Caco-2 (cell line): ENCODE measurements at regions not wholly inside any gene's neighbourhood (a gene's known extent, or its start where the extent isn't known, plus 50 kb on each side); places are given as distances from the start of the nearest gene placed in this dataset.

ENCODE experiments used
- BruUV-seq: library from RNA; stranded (reverse); fragments of 400-500 nt; replicated peaks from 2 replicates; lab custom pipeline; 2021; lab: Mats Ljungman, UMichigan
- CTCF ChIA-PET: fragments of 300-600 bp; sonication (Branson Sonifier 250); formaldehyde crosslinking; loops from one replicate; lab custom pipeline; 2022; ENCODE audit warnings: antibody characterized with exemption; lab: Charles Lee
- POLR2A ChIA-PET: fragments of 300-600 bp; sonication (Branson Sonifier 250); formaldehyde crosslinking; loops from one replicate; lab custom pipeline; 2022; ENCODE audit warnings: antibody characterized with exemption; lab: Charles Lee
- DNase-seq, 2 experiments: peaks; one replicate each; pipeline versions ENCODE4 v3.0.0 to v3.0.0-alpha.2; 2020 to 2022
- H3K27me3 ChIP-seq: replicated peaks from 2 replicates; pipeline ENCODE4 v1.6.0; 2011; ENCODE audit warnings: low read length; ENCODE audit not compliant: control insufficient read depth, insufficient read depth
- H3K36me3 ChIP-seq: 2 replicates; pipeline ENCODE4 v1.5.1; 2011; ENCODE audit warnings: low read length; ENCODE audit not compliant: control insufficient read depth, insufficient read depth
- H3K4me1 ChIP-seq: fragments of 250-450 bp; sonication (Bioruptor Pico); 2 replicates; pipeline ENCODE4 v1.5.1; 2020; ENCODE audit warnings: mild to moderate bottlenecking
- H3K4me3 ChIP-seq: 2 replicates; pipeline ENCODE4 v1.5.1; 2011; ENCODE audit warnings: low read depth, mild to moderate bottlenecking, control low read depth, low read length
- H3K9me3 ChIP-seq: fragments of 250-450 bp; sonication (Bioruptor Pico); 2 replicates; pipeline ENCODE4 v1.5.1; 2020; ENCODE audit warnings: mild to moderate bottlenecking, moderate library complexity
- H3K27ac Mint-ChIP-seq: one replicate; pipeline ENCODE4 v1.8.0; 2022; ENCODE audit warnings: mixed read lengths; ENCODE audit not compliant: unreplicated experiment
- H3K27me3 Mint-ChIP-seq: one replicate; pipeline ENCODE4 v1.8.0; 2022; ENCODE audit warnings: mixed read lengths; ENCODE audit not compliant: insufficient read depth, unreplicated experiment
- H3K36me3 Mint-ChIP-seq: one replicate; pipeline ENCODE4 v1.8.0; 2022; ENCODE audit warnings: mild to moderate bottlenecking, mixed read lengths; ENCODE audit not compliant: insufficient read depth, unreplicated experiment
- H3K4me1 Mint-ChIP-seq: one replicate; pipeline ENCODE4 v1.8.0; 2022; ENCODE audit warnings: low read depth, mixed read lengths; ENCODE audit not compliant: unreplicated experiment
- H3K4me3 Mint-ChIP-seq: one replicate; pipeline ENCODE4 v1.8.0; 2022; ENCODE audit warnings: mild to moderate bottlenecking, moderate library complexity, mixed read lengths; ENCODE audit not compliant: unreplicated experiment
- H3K9me3 Mint-ChIP-seq: one replicate; pipeline ENCODE4 v1.8.0; 2022; ENCODE audit warnings: mixed read lengths; ENCODE audit not compliant: unreplicated experiment
- intact Hi-C: fragments of 100-400 bp; cut with micrococcal nuclease; formaldehyde crosslinking; loops from one replicate; pipeline ENCODE4 v1.10.0; 2022; ENCODE audit not compliant: unreplicated experiment
- TF ChIP-seq, protein P1 (sequence below), 2 experiments: fragments of 200-600 bp in 1 of 2; IDR thresholded peaks; 1 replicate in 1 of 2; 2 replicates in 1 of 2; pipeline versions ENCODE4 v1.5.1 to v1.8.0; 2011 to 2022; ENCODE audit warnings: antibody characterized with exemption in 1 of 2, control low read depth in 1 of 2, inconsistent platforms in 1 of 2, low read depth in 1 of 2, low read length in 1 of 2, mild to moderate bottlenecking in 1 of 2, moderate library complexity in 1 of 2; ENCODE audit not compliant: insufficient read depth in 1 of 2, severe bottlenecking in 1 of 2, unreplicated experiment in 1 of 2

DNA sequence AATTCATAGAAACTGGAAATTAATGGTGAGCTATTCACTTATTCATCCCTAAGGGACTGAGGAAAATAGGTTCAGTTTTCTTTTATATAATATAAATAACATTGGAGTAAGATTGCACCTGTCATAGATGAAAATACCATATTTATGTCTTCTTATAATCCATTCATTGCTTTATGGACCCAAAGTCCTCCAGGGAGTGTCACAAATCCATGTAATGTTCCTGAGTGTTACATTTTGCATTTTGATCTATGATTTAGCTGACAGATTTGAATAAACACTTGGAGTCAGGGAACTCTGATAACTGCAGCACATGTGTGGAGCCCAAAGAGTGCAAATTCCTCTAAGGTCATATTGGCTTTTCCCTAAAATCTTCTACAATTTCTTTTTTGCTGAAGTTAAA is 484.3 kb downstream of the MDFIC start:
- Mint-ChIP-seq H3K4me1 (no peaks in the 10 kb centered on the region), H3K36me3 (no peaks in the 10 kb centered on the region), H3K4me3 (no peak overlapping the region), H3K27me3 (no peaks in the 10 kb centered on the region), H3K27ac (no peak overlapping the region), H3K9me3 (no peaks in the 10 kb centered on the region)
- Histone ChIP-seq H3K9me3 (no peaks in the 10 kb centered on the region), H3K4me1 (no peaks in the 10 kb centered on the region), H3K27me3 (no peaks in the 10 kb centered on the region), H3K4me3 (no peak overlapping the region), H3K36me3 (no peaks in the 10 kb centered on the region)
- ChIA-PET CTCF (no interaction called here), POLR2A (no interaction called here)
- DNase-seq: no peak
- intact Hi-C loops: no loop called here
- TF ChIP-seq, protein P1, sequence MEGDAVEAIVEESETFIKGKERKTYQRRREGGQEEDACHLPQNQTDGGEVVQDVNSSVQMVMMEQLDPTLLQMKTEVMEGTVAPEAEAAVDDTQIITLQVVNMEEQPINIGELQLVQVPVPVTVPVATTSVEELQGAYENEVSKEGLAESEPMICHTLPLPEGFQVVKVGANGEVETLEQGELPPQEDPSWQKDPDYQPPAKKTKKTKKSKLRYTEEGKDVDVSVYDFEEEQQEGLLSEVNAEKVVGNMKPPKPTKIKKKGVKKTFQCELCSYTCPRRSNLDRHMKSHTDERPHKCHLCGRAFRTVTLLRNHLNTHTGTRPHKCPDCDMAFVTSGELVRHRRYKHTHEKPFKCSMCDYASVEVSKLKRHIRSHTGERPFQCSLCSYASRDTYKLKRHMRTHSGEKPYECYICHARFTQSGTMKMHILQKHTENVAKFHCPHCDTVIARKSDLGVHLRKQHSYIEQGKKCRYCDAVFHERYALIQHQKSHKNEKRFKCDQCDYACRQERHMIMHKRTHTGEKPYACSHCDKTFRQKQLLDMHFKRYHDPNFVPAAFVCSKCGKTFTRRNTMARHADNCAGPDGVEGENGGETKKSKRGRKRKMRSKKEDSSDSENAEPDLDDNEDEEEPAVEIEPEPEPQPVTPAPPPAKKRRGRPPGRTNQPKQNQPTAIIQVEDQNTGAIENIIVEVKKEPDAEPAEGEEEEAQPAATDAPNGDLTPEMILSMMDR (IDR thresholded peaks at IDR 0.05; ENCODE audit: insufficient read depth in 1 of 2, low read depth in 1 of 2, low read length in 1 of 2, severe bottlenecking in 1 of 2, unreplicated experiment in 1 of 2): no peak
- no TSS peak for BruUV-seq

DNA sequence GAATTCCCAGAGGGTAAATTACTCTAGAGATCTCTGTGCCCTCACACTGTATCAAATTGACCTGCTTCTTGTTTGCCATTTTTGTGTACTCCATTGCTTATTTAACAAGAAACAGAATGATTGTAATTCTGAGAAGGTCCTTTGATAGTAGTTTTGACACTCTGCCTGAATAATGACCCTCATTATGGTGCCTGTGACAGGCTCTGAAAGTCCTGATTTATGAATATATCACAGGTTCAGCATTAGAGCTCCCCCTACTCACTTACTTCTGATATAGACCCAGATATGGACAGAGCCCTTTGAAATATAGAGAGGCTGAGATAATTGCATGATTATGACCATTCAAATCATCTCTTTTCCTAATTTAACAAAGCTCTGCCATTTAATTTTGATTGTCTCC is 465.2 kb downstream of the MDFIC start:
- H3K4me1 Mint-ChIP-seq: no peaks in the 10 kb centered on the region
- no peaks in the 10 kb centered on the region for H3K27me3 ChIP-seq
- no peaks in the 10 kb centered on the region for H3K4me1 ChIP-seq
- no TSS peak for BruUV-seq
- H3K36me3 Mint-ChIP-seq: no peaks in the 10 kb centered on the region
- H3K4me3 ChIP-seq: no peak overlapping the region
- TF ChIP-seq, protein P1 (IDR thresholded peaks at IDR 0.05; ENCODE audit: insufficient read depth in 1 of 2, low read depth in 1 of 2, low read length in 1 of 2, severe bottlenecking in 1 of 2, unreplicated experiment in 1 of 2): no peak
- H3K9me3 ChIP-seq: no peaks in the 10 kb centered on the region
- no peaks in the 10 kb centered on the region for H3K27me3 Mint-ChIP-seq
- H3K27ac Mint-ChIP-seq: no peak overlapping the region
- ChIA-PET POLR2A (no interaction called here), CTCF (no interaction called here)
- no peak for DNase-seq
- H3K36me3 ChIP-seq: no peaks in the 10 kb centered on the region
- no peaks in the 10 kb centered on the region for H3K9me3 Mint-ChIP-seq
- intact Hi-C loops: no loop called here
- H3K4me3 Mint-ChIP-seq: no peak overlapping the region

DNA sequence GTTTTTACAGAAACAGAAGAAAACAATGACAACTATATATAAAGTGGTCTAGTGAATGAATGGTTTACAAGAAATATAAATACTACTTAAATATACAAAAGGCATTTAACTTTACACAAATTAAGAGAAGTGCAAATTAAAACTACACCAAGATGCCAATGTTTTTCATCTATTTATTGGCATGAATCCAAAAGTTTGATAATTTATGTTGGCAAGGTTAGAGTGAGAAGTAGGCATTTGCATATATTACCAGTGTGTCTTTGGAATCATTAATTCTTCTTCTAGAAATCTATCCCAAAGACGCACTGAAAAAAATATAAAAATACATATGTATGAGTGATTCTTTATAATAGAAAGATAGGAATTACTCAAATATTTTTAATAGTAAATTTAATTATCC is 457.4 kb downstream of the MDFIC start:
- CTCF ChIA-PET: no interaction called here

More for the DNA sequence above, 457.4 kb downstream of the MDFIC start:
- no TSS peak for BruUV-seq
- no peaks in the 10 kb centered on the region for H3K36me3 ChIP-seq
- H3K27me3 Mint-ChIP-seq: peaks cover 4% of the 10 kb centered on the region
- no peak overlapping the region for H3K27ac Mint-ChIP-seq
- no peak for DNase-seq
- no peaks in the 10 kb centered on the region for H3K9me3 Mint-ChIP-seq
- no peaks in the 10 kb centered on the region for H3K4me1 Mint-ChIP-seq
- no peak overlapping the region for H3K4me3 Mint-ChIP-seq
- no peaks in the 10 kb centered on the region for H3K4me1 ChIP-seq
- no peaks in the 10 kb centered on the region for H3K36me3 Mint-ChIP-seq
- H3K27me3 ChIP-seq: no peaks in the 10 kb centered on the region
- H3K4me3 ChIP-seq: no peak overlapping the region
- intact Hi-C loops: no loop called here
- TF ChIP-seq, protein P1 (IDR thresholded peaks at IDR 0.05; ENCODE audit: insufficient read depth in 1 of 2, low read depth in 1 of 2, low read length in 1 of 2, severe bottlenecking in 1 of 2, unreplicated experiment in 1 of 2): no peak
- POLR2A ChIA-PET: no interaction called here
- H3K9me3 ChIP-seq: no peaks in the 10 kb centered on the region
